Erythroblast (primary cell): ENCODE measurements at regions not wholly inside any gene's neighbourhood (a gene's known extent, or its start where the extent isn't known, plus 50 kb on each side); places are given as distances from the start of the nearest gene placed in this dataset.

Experiments used
- GATA1 ChIP-seq: IDR thresholded peaks from 2 replicates; pipeline ENCODE4 v1.6.1; 2011; ENCODE audit warnings: low read depth, mild to moderate bottlenecking, control low read depth, low read length, moderate library complexity
- POLR2A ChIP-seq: IDR thresholded peaks from 2 replicates; pipeline ENCODE4 v1.6.1; 2011; ENCODE audit warnings: mild to moderate bottlenecking, low read length

DNA sequence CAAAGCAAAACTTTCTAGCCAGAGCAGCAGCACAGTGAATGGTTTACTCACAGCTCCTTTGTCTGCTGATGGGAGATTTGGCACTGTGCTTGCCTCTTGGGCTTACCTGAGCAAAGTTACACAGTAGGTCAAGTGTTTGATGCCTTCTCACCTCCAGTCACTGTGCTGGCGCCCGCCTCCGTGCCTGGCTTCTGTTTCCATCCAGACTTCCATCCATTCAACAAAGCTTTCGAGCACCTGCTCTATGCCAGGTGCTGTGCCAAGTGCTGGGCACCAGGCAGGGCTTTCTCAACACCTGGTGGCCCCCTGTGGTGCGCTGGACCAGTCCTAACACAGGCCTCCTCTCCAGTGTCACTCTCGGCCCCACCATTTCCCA is 199.2 kb upstream of the EEA1 start:
- TF ChIP-seq POLR2A (no peak), GATA1 (no peak)
